Brain microvascular endothelial cell (primary cell): ENCODE measurements at regions not wholly inside any gene's neighbourhood (a gene's known extent, or its start where the extent isn't known, plus 50 kb on each side); places are given as distances from the start of the nearest gene placed in this dataset.

ENCODE experiments used
- DNase-seq: peaks from one replicate; pipeline ENCODE4 v3.0.0-alpha.2; 2020
- H3K27ac ChIP-seq: fragments of 250-450 bp; sonication (Bioruptor Pico); 2 replicates; pipeline ENCODE4 v1.5.1; 2020; ENCODE audit warnings: mild to moderate bottlenecking, moderate library complexity
- H3K27me3 ChIP-seq: fragments of 250-450 bp; sonication (Bioruptor Pico); replicated peaks from 2 replicates; pipeline ENCODE4 v1.5.1; 2020; ENCODE audit warnings: mild to moderate bottlenecking
- H3K36me3 ChIP-seq: fragments of 250-450 bp; sonication (Bioruptor Pico); replicated peaks from 2 replicates; pipeline ENCODE4 v1.5.1; 2020; ENCODE audit warnings: mild to moderate bottlenecking
- H3K4me3 ChIP-seq: 2 replicates; pipeline ENCODE4 v1.5.1; 2011; ENCODE audit warnings: low read depth, mild to moderate bottlenecking, control low read depth, low read length, moderate library complexity
- CTCF ChIP-seq: IDR thresholded peaks from 2 replicates; pipeline ENCODE4 v1.5.1; 2011; ENCODE audit warnings: low read depth, mild to moderate bottlenecking, moderate library complexity, low read length, control low read depth, inconsistent platforms; ENCODE audit errors: missing control alignments
- in situ Hi-C: cut with HindIII; loops from 2 replicates; pipeline ENCODE4 v1.10.0; 2017; ENCODE audit warnings: low sequenced_read_pairs, low pct_ligation_motif_present

- no peak for DNase-seq
- no peak overlapping the region for H3K4me3 ChIP-seq
- TF ChIP-seq CTCF, result no peak
- no peaks in the 10 kb centered on the region for H3K27me3 ChIP-seq
- in situ Hi-C loops, result loop anchor here (25.0 kb wide), 2 partner anchors 741 to 1041 kb away; partner anchors contain the start of gene NR2F2
- H3K27ac ChIP-seq, result no peak overlapping the region
- no peaks in the 10 kb centered on the region for H3K36me3 ChIP-seq
These were observed 1034.4 kb upstream of the NR2F2 start for GRCh38 chr15:95295896-95296625.

GRCh38 chr15:95296643-95297042 lies 1033.9 kb upstream of the NR2F2 start:
- Histone ChIP-seq H3K27me3 (no peaks in the 10 kb centered on the region), H3K27ac (no peak overlapping the region), H3K36me3 (no peaks in the 10 kb centered on the region), H3K4me3 (no peak overlapping the region)
- DNase-seq, result no peak
- TF ChIP-seq CTCF, result no peak
- in situ Hi-C loops, result loop anchor here (25.0 kb wide), 2 partner anchors 741 to 1041 kb away; partner anchors contain the start of gene NR2F2

- no peak for TF ChIP-seq CTCF
- no peaks in the 10 kb centered on the region for H3K27me3 ChIP-seq
- in situ Hi-C loops, result loop anchor here (25.0 kb wide), 2 partner anchors 739 to 1039 kb away; partner anchors contain the start of gene NR2F2
- no peaks in the 10 kb centered on the region for H3K36me3 ChIP-seq
- DNase-seq, result no peak
- no peak overlapping the region for H3K27ac ChIP-seq
- no peak overlapping the region for H3K4me3 ChIP-seq
These were observed 1031.8 kb upstream of the NR2F2 start for GRCh38 chr15:95298729-95299128.

GRCh38 chr15:95300958-95301357 lies 1029.5 kb upstream of the NR2F2 start:
- no peaks in the 10 kb centered on the region for H3K27me3 ChIP-seq
- in situ Hi-C loops, result no loop called here
- H3K27ac ChIP-seq, result no peak overlapping the region
- DNase-seq, result no peak
- no peak for TF ChIP-seq CTCF
- H3K36me3 ChIP-seq, result no peaks in the 10 kb centered on the region
- H3K4me3 ChIP-seq, result no peak overlapping the region

GRCh38 chr15:95302206-95302605 lies 1028.3 kb upstream of the NR2F2 start:
- TF ChIP-seq CTCF, result no peak
- H3K27ac ChIP-seq, result no peak overlapping the region

GRCh38 chr15:95302809-95303208 lies 1027.7 kb upstream of the NR2F2 start:
- Histone ChIP-seq H3K27ac (no peak overlapping the region), H3K36me3 (no peaks in the 10 kb centered on the region), H3K4me3 (no peak overlapping the region), H3K27me3 (no peaks in the 10 kb centered on the region)
- in situ Hi-C loops, result no loop called here
- DNase-seq, result no peak
- TF ChIP-seq CTCF, result no peak

More at GRCh38 chr15:95302206-95302605, 1028.3 kb upstream of the NR2F2 start:
- Histone ChIP-seq H3K27me3 (no peaks in the 10 kb centered on the region), H3K36me3 (no peaks in the 10 kb centered on the region), H3K4me3 (no peak overlapping the region)
- no peak for DNase-seq
- in situ Hi-C loops, result no loop called here
